ENCODE measurements at regions not wholly inside any gene's neighbourhood (a gene's known extent, or its start where the extent isn't known, plus 50 kb on each side); places are given as distances from the start of the nearest gene placed in this dataset.

DNA sequence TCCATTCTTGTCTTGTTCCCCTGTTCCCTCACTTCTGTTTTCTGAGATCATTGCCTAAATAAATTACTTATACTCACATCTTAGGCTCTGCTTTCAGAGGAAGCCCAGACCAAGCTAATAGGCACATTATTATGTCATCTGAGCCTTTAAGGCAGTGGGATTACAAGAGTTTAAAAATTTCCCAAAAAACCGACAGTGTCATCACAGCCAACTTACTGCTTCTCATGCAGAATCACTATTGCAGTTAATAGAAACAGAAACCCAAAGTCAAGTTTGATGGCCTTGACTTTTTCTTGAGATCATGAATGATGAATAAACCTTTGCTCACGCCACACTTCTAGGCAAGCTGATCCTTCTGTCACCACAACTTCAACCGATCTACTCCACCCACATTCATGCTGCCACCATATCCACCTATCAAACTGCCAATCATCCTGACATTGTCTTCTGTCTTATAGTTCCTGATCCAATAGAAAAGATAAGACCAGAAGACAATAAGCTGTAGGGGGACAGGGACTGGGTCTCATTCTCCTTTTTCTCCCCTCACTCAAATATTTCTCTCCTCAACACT, 142.7 kb upstream of the CREB1 start:
- Histone ChIP-seq H2BK15ac (ENCODE audit: low read depth, low read length) (no peak overlapping the region), H2BK20ac (ENCODE audit: low read depth, low read length) (no peak overlapping the region), H2BK5ac (ENCODE audit: low read depth, low read length, poor library complexity, severe bottlenecking) (no peak overlapping the region), H3K4me1 (ENCODE audit: control insufficient read depth, insufficient read depth, low read length) (no peaks in the 10 kb centered on the region), H3K27me3 (ENCODE audit: control insufficient read depth, insufficient read depth, low read length) (no peaks in the 10 kb centered on the region), H2AK9ac (replicated peaks; ENCODE audit: low read depth, low read length, poor library complexity) (no peak overlapping the region), H2BK120ac (ENCODE audit: low read depth, low read length) (no peak overlapping the region), H3K27ac (ENCODE audit: insufficient read depth, low read length) (no peak overlapping the region), H3K79me1 (ENCODE audit: low read depth in 1 of 2, low read length in 2 of 2) (no peaks in the 10 kb centered on the region), H3K23ac (ENCODE audit: low read depth, low read length) (no peak overlapping the region), H3K4me3 (ENCODE audit: insufficient read depth, low read depth, low read length) (no peak overlapping the region), H3K18ac (ENCODE audit: low read depth, low read length) (no peak overlapping the region), H2AK5ac (ENCODE audit: low read depth, low read length) (peak overlapping the region; percentile 41; the same call in 1 of the 2 replicates), H2AFZ (replicated peaks; ENCODE audit: low read length, poor library complexity) (no peak overlapping the region), H4K20me1 (ENCODE audit: insufficient read depth, low read length) (no peaks in the 10 kb centered on the region), H3K56ac (ENCODE audit: extremely low read depth, insufficient read depth, low read length) (no peak overlapping the region), H4K91ac (ENCODE audit: insufficient read depth, low read depth, low read length) (no peak overlapping the region), H4K5ac (ENCODE audit: low read depth, low read length) (no peak overlapping the region), H3K14ac (replicated peaks; ENCODE audit: low read depth, low read length) (no peak overlapping the region), H3K36me3 (ENCODE audit: control insufficient read depth, insufficient read depth, low read length) (no peaks in the 10 kb centered on the region), H3K9ac (ENCODE audit: low read depth, low read length) (no peak overlapping the region), H3K4me2 (ENCODE audit: low read depth, low read length) (no peak overlapping the region), H4K8ac (ENCODE audit: low read depth in 2 of 2, low read length in 2 of 2) (no peak overlapping the region), H3K9me1 (ENCODE audit: insufficient read depth, low read length) (0 out of 2 replicates have a peak, but pooled peaks cover 3% of the 10 kb centered on the region), H3K9me3 (ENCODE audit: control insufficient read depth, insufficient read depth, low read length) (no peaks in the 10 kb centered on the region), H3K4ac (ENCODE audit: low read depth, low read length) (no peak overlapping the region)
- dilution Hi-C loops (cut with HindIII; ENCODE audit: low sequenced_read_pairs, unreplicated experiment), result no loop called here
- in situ Hi-C loops (cut with MboI; ENCODE audit: low sequenced_read_pairs), result no loop called here
- no CpG with 5 or more reads among the region's 3 CpGs for WGBS, 2 experiments (ENCODE audit: extremely low coverage in 2 of 2, insufficient read length in 1 of 2)
- no TSS peak for BruUV-seq (replicated peaks)
- intact Hi-C loops (cut with micrococcal nuclease), result no loop called here
- no peak for DNase-seq
- no peak for TF ChIP-seq RFX5 (IDR thresholded peaks at IDR 0.05; ENCODE audit: low read depth, low read length)
- TF ChIP-seq FOS (IDR thresholded peaks at IDR 0.05; ENCODE audit: low read depth, low read length), result no peak
- TF ChIP-seq RCOR1 (IDR thresholded peaks at IDR 0.05; ENCODE audit: insufficient replicate concordance, low read length), result no peak
- TF ChIP-seq, protein P1, sequence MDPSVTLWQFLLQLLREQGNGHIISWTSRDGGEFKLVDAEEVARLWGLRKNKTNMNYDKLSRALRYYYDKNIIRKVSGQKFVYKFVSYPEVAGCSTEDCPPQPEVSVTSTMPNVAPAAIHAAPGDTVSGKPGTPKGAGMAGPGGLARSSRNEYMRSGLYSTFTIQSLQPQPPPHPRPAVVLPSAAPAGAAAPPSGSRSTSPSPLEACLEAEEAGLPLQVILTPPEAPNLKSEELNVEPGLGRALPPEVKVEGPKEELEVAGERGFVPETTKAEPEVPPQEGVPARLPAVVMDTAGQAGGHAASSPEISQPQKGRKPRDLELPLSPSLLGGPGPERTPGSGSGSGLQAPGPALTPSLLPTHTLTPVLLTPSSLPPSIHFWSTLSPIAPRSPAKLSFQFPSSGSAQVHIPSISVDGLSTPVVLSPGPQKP (IDR thresholded peaks at IDR 0.05; ENCODE audit: borderline replicate concordance, low read depth, low read length), result no peak
- no peak for TF ChIP-seq CHD1 (IDR thresholded peaks at IDR 0.05; ENCODE audit: low read depth, low read length)
- no peak for TF ChIP-seq POLR2A (IDR thresholded peaks at IDR 0.05; ENCODE audit: low read depth, low read length)
- TF ChIP-seq USF2 (IDR thresholded peaks at IDR 0.05; ENCODE audit: low read depth, low read length), result no peak
- TF ChIP-seq RAD21 (IDR thresholded peaks at IDR 0.05; ENCODE audit: low read length), result no peak
- no peak for TF ChIP-seq SMC3 (IDR thresholded peaks at IDR 0.05; ENCODE audit: low read depth, low read length)
- no peak for TF ChIP-seq MAZ (IDR thresholded peaks at IDR 0.05; ENCODE audit: borderline replicate concordance, low read depth, low read length)
- no peak for TF ChIP-seq NFE2L2 (IDR thresholded peaks at IDR 0.05; ENCODE audit: low read depth, low read length)
- no peak for TF ChIP-seq CEBPB (IDR thresholded peaks at IDR 0.05; ENCODE audit: low read depth, low read length)
- no peak for TF ChIP-seq CTCF (conservative IDR thresholded peaks at IDR 0.05; ENCODE audit: low read depth, low read length)
- ChIA-PET CTCF (no interaction called here), POLR2A (ENCODE audit: unreplicated experiment) (no interaction called here)
- no peak for ATAC-seq (ENCODE audit: low read depth)

Measured in IMR-90 (cell line).